Posterior vena cava (tissue), 2 donors: ENCODE measurements at regions not wholly inside any gene's neighbourhood (a gene's known extent, or its start where the extent isn't known, plus 50 kb on each side); places are given as distances from the start of the nearest gene placed in this dataset.
"Not testable (repeated sequence)": the region's sequence is repeated elsewhere in the genome, so short reads cannot be mapped to it uniquely, and the experiment has no call there.

Experiments
- DNase-seq: peaks from one replicate; pipeline ENCODE4 v3.0.0-alpha.2; 2020; ENCODE audit warnings: low spot score
- intact Hi-C, 2 donors: fragments of 100-400 bp; cut with DNase I; formaldehyde crosslinking; loops; one replicate each; pipeline versions ENCODE4 v1.14.1 to v1.14.2; 2022 to 2023
- donor health status: DM: yes; HTN: yes; CAD: no.
- donor health status: DM: yes; HTN: yes; CAD: no.

GRCh38 chr5:41995193-41995592 is 70.1 kb downstream of the FBXO4 start:
- DNase-seq: no peak
- intact Hi-C loops: no loop called here

DNA sequence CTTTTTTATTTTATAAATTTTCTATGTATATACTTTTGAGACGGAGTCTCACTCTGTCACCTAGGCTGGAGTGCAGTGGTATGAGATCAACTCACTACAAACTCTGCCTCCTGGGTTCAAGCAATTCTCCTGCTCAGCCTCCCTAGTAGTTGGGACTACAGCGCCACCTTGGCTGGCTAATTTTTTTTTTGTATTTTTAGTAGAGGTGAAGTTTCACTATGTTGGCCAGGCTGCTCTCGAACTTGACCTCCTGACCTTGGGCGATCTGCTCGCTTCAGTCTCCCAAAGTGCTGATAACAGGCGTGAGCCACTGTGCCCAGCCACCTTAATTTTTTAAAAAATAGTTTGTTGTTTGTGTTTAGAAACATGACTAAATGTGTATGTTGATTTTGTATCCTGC is 76.6 kb downstream of the FBXO4 start:
- DNase-seq: no peak
- intact Hi-C loops: no loop called here

GRCh38 chr5:42003852-42004251 is 78.8 kb downstream of the FBXO4 start:
- DNase-seq, intact Hi-C loops: not testable (repeated sequence)

DNA sequence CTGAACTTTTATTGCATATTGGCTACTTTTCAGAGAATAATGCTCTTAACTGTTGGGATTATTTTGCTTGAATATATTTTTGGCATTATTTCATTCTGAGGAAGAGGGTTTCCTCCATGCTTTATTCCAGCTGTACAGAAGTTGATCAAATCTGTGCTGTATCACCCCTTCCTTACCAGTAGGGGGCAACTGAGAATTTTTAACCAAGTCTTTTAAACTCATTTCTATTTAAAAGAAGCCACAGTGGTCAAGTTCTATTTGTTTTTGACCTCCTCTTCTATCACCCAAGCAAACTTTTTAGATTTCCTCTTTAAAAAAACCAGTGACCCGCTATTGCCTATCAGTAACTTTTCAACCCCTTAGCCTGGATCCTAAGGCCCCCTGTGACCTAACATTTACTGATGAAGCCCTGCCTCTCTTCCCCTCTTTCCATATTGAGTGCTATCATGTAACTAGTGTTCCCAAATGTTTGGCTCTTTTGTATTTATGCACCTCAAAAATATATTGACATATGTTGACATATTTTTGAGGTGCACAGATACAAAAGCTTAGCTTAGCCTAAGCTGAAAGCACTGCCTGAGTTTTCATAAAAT is 80.6 kb downstream of the FBXO4 start:
- DNase-seq: no peak
- intact Hi-C loops: no loop called here

DNA sequence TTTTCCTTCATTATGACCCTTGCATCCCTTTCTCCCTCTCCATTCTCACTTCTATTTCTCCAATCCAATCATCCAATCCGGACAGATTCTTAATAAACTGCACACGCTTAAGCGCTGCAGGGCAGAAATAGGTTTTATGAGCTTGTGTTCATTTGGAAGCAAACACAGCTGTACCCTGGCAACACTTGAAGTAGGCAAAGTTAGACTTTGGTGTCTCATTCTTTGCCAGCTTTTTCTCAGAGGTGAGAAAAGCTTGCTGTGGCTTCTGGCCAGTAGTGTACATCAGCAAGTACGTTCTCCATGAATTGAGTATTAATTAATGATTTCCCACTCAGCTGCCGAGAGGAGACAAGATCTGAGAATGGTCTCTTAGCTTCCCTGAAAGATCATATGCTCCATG is 88.5 kb downstream of the FBXO4 start:
- intact Hi-C loops: no loop called here
- DNase-seq: no peak

DNA sequence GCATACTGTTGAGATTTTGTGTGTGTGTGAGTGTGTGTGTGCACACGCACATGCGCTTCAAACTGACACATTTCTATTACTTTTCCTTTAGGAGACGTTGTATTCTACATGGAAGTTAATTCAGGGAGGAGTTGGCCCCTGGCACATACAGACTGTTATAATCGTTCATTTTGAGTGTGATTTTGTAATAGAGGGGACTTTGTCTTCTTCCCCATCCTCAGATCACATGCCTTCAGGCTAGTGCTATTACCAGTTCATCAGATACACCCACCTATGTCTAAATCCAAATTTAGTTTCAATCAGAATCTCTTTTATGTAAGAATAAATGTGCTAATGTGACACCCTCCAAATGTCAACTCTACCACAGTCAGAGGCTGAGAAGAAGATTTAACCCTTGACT is 90.2 kb downstream of the FBXO4 start:
- DNase-seq: no peak
- intact Hi-C loops: no loop called here

GRCh38 chr5:42015681-42016080 is 90.6 kb downstream of the FBXO4 start:
- no peak for DNase-seq
- intact Hi-C loops: no loop called here

DNA sequence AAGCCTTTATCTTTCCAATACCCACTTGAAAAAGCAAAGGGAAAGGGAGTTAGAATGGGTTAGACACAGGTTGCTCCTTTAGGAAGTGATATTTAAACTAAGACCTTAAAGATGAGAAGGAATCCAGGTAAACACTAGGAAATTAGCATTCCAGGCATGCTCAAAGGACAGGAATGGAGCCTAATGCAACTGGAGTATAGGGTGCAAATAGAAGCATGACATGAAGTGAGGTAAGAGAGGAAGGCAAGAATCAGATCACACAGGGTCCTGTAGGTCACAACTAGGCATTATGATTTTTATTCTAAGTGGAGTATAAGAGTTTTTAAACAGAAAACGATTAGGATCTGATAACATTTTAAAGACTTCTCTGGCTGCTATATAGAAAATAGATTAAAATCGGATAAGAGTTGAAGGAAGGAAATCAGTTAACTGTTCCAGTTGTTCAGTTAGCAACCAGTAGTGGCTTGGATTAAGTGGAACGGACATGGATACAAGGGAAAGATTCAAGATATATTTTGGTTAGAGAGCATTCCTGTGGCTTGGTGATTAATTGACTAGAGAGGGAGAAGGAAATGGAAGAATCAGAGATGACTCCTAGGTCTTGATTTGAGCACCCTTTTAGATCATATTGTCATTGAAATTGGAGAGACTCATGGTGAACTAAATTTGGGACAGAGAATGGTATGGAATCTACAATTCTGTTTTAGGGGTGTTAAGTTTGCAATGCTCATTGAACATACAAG is 95.9 kb downstream of the FBXO4 start:
- intact Hi-C loops: loop anchor here in 1 of 2 donors (5.0 kb wide), 1 partner anchor 144 kb away; no protein-coding TSS in a partner anchor
- DNase-seq: no peak

GRCh38 chr5:42021923-42022322 is 96.8 kb downstream of the FBXO4 start:
- intact Hi-C loops: loop anchor here in 1 of 2 donors (5.0 kb wide), 1 partner anchor 145 kb away; no protein-coding TSS in a partner anchor
- DNase-seq: no peak

GRCh38 chr5:42022383-42022972 is 97.4 kb downstream of the FBXO4 start:
- DNase-seq: no peak
- intact Hi-C loops: loop anchor here in 1 of 2 donors (5.0 kb wide), 1 partner anchor 145 kb away; no protein-coding TSS in a partner anchor

GRCh38 chr5:42026446-42026845 is 101.4 kb downstream of the FBXO4 start:
- intact Hi-C loops: no loop called here
- no peak for DNase-seq

DNA sequence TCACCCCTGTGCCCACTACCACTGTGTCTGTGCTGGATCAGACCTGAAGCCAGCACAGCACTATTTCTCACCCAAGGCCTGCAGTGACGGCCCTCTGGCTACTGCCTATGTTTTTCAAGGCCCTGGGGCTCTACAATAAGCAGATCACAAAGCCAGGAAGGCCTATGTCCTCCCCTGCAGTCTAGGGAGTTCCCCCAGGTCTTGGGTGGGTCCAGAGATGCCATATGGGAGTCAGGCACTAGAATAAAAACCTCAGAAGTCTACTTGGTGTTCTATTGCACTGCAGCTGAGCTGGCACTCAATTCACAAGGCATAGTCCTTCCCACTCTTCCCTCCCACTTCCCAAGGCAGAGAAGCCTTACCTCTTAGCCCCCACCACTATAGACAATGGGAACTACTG is 107.1 kb downstream of the FBXO4 start:
- intact Hi-C loops: loop anchor here in 1 of 2 donors (10.0 kb wide), 1 partner anchor 557 kb away; no protein-coding TSS in a partner anchor
- DNase-seq: no peak

DNA sequence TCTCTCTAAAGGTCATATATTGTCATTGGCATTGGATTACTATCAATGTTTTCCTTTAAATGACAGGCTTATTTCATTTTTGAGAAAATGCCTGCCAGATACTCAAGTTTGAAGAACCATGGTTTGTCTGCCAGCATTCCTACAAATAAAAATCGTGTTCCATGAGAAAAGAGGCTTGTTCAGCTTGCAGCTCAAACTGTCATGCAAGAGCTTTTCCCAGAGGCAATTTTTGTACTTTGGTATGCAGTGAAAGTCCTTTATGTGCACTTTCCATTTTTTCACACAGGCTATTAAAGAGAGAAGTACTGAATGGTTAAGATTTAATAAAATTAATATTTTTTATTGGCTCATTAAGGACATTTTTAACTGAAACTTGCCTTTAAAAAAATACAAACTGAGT is 110.4 kb downstream of the FBXO4 start:
- intact Hi-C loops: loop anchor here in 1 of 2 donors (10.0 kb wide), 1 partner anchor 561 kb away; no protein-coding TSS in a partner anchor
- no peak for DNase-seq

- no peak for DNase-seq
- intact Hi-C loops: loop anchor here in 1 of 2 donors (10.0 kb wide), 1 partner anchor 562 kb away; no protein-coding TSS in a partner anchor
Measured at GRCh38 chr5:42036379-42036778, 111.3 kb downstream of the FBXO4 start.

DNA sequence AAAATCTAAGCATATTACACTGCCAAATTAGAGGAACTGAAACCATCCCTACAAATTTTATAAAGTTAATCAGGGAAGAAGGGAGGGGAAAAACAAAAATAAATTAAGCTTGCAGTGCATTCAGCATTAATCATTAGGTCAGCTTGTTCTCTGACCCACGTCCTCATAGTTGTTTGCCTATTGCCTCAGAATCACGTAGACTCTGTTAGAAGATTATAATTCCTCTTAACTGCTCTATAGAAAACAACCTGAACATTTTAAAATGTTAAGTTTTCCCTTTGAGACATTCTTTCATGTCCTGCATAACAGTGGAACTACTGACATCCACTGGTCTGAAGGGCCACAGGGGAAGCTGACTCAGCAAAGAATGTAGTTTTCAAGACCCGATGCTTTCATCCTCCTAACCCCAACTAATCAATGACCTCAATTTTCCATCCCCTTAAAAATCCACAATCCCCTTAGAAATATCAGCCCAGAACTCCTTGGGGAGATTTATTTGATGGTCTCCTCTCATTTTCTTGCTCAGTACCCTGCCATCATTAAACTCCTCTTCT is 112.4 kb downstream of the FBXO4 start:
- intact Hi-C loops: loop anchor here in 1 of 2 donors (10.0 kb wide), 1 partner anchor 563 kb away; no protein-coding TSS in a partner anchor
- no peak for DNase-seq

DNA sequence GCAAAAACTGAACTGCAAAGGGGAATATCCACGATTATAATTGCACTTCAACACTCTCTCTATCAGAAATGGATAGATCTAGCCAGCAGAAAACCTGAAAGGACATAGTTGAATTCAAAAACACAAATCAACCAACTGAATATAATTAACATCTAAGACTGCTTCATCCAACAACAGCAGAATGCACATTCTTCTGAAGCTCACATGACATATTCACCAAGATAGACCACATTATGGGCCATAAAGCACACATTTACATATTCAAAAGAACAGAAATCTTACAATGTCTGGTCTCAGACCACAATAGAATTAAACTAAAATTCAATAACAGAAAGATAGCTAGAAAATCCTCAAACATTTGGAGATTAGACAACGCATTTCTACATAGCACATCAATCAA is 118.3 kb downstream of the FBXO4 start:
- DNase-seq: no peak

DNA sequence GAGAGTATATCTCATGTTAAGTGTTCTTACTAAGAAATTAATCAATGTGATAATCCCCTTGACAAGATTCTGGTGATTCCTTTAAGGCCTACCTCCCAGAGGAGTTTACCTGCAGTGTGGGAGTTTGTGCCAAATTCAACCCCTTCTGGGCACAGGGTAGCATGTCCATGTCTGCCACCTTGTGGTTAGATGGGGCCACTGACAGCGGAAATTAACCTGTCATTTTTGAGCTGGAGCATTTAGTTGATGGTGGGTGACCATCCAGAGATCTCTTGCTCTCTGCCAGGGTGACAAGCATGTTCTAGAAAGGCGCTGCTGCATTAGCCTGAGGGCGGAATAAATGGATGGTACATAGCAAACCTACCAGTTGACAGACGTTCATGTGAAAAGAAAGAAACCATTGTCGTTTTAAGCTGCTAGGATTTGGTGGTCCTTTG is 132.2 kb downstream of the FBXO4 start:
- intact Hi-C loops: no loop called here

More for the DNA sequence above, 118.3 kb downstream of the FBXO4 start:
- intact Hi-C loops: no loop called here

DNA sequence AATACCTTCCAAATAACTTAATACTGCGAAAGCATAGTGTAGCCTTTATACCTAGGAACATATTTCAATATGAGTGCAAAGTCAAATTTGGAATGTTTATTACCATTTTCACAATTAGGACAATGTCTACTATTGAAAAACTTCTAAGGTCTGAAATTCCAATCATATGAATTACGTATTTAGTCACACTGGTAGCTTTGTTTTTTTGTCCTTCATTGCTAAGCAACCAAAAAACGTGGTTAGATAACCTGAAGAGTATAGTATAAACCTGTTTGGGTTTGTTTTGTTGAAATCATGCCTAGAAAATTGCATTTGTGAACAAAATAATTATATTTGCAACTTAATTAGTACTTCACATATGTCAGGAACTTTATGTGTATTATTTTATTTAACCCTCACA is 134.2 kb downstream of the FBXO4 start:
- intact Hi-C loops: no loop called here
- DNase-seq: no peak

More for the DNA sequence above, 132.2 kb downstream of the FBXO4 start:
- DNase-seq: no peak

- no peak for DNase-seq
- intact Hi-C loops: no loop called here
Measured at GRCh38 chr5:42059778-42060464, 134.8 kb downstream of the FBXO4 start.
